Frontal cortex (tissue), 3 donors: ENCODE measurements at regions not wholly inside any gene's neighbourhood (a gene's known extent, or its start where the extent isn't known, plus 50 kb on each side); places are given as distances from the start of the nearest gene placed in this dataset.
"Not testable (repeated sequence)": the region's sequence is repeated elsewhere in the genome, so short reads cannot be mapped to it uniquely, and the experiment has no call there.

Experiments used
- DNase-seq, 2 donors: peaks; one replicate each; pipeline ENCODE4 v3.0.0; 2012; ENCODE audit warnings: low spot score in 2 of 2
- FAIRE-seq: peaks from 2 replicates; lab custom pipeline; 2012; peaks lifted over from hg19 to GRCh38; lab: Jason Lieb, UNC
- donor health status: control.
- donor health status: control.
- donor health status: control.

- DNase-seq (no peak), FAIRE-seq (no peak)
Observed at GRCh38 chr4:114085611-114086345, 106.3 kb upstream of the ARSJ start.

- FAIRE-seq: no peak
Observed at GRCh38 chr4:114087596-114088230, 108.3 kb upstream of the ARSJ start.

GRCh38 chr4:114088481-114088880 lies 109.0 kb upstream of the ARSJ start:
- DNase-seq (no peak), FAIRE-seq (no peak)

More at GRCh38 chr4:114087596-114088230, 108.3 kb upstream of the ARSJ start:
- no peak for DNase-seq

- FAIRE-seq: no peak
- no peak for DNase-seq
Observed at GRCh38 chr4:114091546-114091945, 112.1 kb upstream of the ARSJ start.

GRCh38 chr4:114093221-114093715 lies 113.8 kb upstream of the ARSJ start:
- FAIRE-seq (no peak), DNase-seq (no peak)

- FAIRE-seq: no peak
Observed at GRCh38 chr4:114100288-114101031, 121.0 kb upstream of the ARSJ start.

GRCh38 chr4:114103908-114104307 lies 124.5 kb upstream of the ARSJ start:
- DNase-seq (no peak), FAIRE-seq (no peak)

More at GRCh38 chr4:114100288-114101031, 121.0 kb upstream of the ARSJ start:
- no peak for DNase-seq

GRCh38 chr4:114108869-114109268 lies 129.4 kb upstream of the ARSJ start:
- DNase-seq (no peak), FAIRE-seq (no peak)

- no peak for FAIRE-seq
Observed at GRCh38 chr4:114109776-114110175, 130.3 kb upstream of the ARSJ start.

GRCh38 chr4:114115526-114115925 lies 136.1 kb upstream of the ARSJ start:
- FAIRE-seq (no peak), DNase-seq (no peak)

More at GRCh38 chr4:114109776-114110175, 130.3 kb upstream of the ARSJ start:
- no peak for DNase-seq

GRCh38 chr4:114116861-114117260 lies 137.4 kb upstream of the ARSJ start:
- no peak for DNase-seq
- no peak for FAIRE-seq

- FAIRE-seq: no peak
- DNase-seq: no peak
Observed at GRCh38 chr4:114121221-114121620, 141.8 kb upstream of the ARSJ start.

GRCh38 chr4:114132199-114132598 lies 152.8 kb upstream of the ARSJ start:
- FAIRE-seq (no peak), DNase-seq (no peak)

- FAIRE-seq (no peak), DNase-seq (no peak)
Observed at GRCh38 chr4:114132830-114133229, 153.4 kb upstream of the ARSJ start.

GRCh38 chr4:114136069-114136468 lies 156.6 kb upstream of the ARSJ start:
- DNase-seq (no peak), FAIRE-seq (no peak)

- DNase-seq (no peak), FAIRE-seq (no peak)
Observed at GRCh38 chr4:114137984-114138383, 158.5 kb upstream of the ARSJ start.

- FAIRE-seq: no peak
Observed at GRCh38 chr4:114146947-114147618, 167.6 kb upstream of the ARSJ start.

GRCh38 chr4:114147619-114148208 lies 168.3 kb upstream of the ARSJ start:
- DNase-seq, FAIRE-seq: not testable (repeated sequence)

More at GRCh38 chr4:114146947-114147618, 167.6 kb upstream of the ARSJ start:
- DNase-seq: no peak

- DNase-seq, FAIRE-seq: not testable (repeated sequence)
Observed at GRCh38 chr4:114148372-114149070, 169.1 kb upstream of the ARSJ start.
